Left cardiac atrium (tissue), 4 donors: ENCODE measurements at regions not wholly inside any gene's neighbourhood (a gene's known extent, or its start where the extent isn't known, plus 50 kb on each side); places are given as distances from the start of the nearest gene placed in this dataset.
A peak's percentile ranks its signal among the peaks of the same experiment; 100 is the strongest.
"Not testable (repeated sequence)": the region's sequence is repeated elsewhere in the genome, so short reads cannot be mapped to it uniquely, and the experiment has no call there.

Experiments used
- ATAC-seq, 2 donors: fragments of 200-7000 bp; cut with Tn5 transposase; one replicate each; pipeline ENCODE4 v1.9.1; 2020; ENCODE audit warnings: mild to moderate bottlenecking in 2 of 2, moderate library complexity in 2 of 2
- DNase-seq: peaks from one replicate; pipeline ENCODE4 v3.0.0-alpha.2; 2020
- intact Hi-C, 2 donors: fragments of 100-400 bp; cut with DNase I; formaldehyde crosslinking; loops; one replicate each; pipeline versions ENCODE4 v1.14.1 to v1.15.1; 2022 to 2023
- donor health status: DM: no; HTN: yes; CAD: no.
- donor health status: DM: no; HTN: yes; CAD: no; lungs with severe emphysema.
- donor health status: DM: yes; HTN: yes; CAD: no.
- donor health status: Dilated cardiomyopathy.

GRCh38 chr16:75827372-75828038 is 101.2 kb upstream of the CPHXL start:
- intact Hi-C loops, DNase-seq, ATAC-seq: not testable (repeated sequence)

GRCh38 chr16:75833385-75833784 is 107.1 kb upstream of the CPHXL start:
- DNase-seq, intact Hi-C loops, ATAC-seq: not testable (repeated sequence)

- DNase-seq (no peak), ATAC-seq (no peak)
- intact Hi-C loops, result no loop called here
Observed at GRCh38 chr16:75836347-75837010, 110.2 kb upstream of the CPHXL start.

GRCh38 chr16:75837264-75837663 is 111.0 kb upstream of the CPHXL start:
- intact Hi-C loops, result no loop called here
- DNase-seq, result no peak
- ATAC-seq, result no peak

GRCh38 chr16:75837681-75838080 is 111.4 kb upstream of the CPHXL start:
- intact Hi-C loops, result no loop called here
- no peak for ATAC-seq
- DNase-seq, result no peak

- ATAC-seq (no peak), DNase-seq (no peak)
- intact Hi-C loops, result no loop called here
Observed at GRCh38 chr16:75841517-75841916, 115.2 kb upstream of the CPHXL start.

GRCh38 chr16:75847172-75847571 is 120.9 kb upstream of the CPHXL start:
- intact Hi-C loops, result no loop called here
- DNase-seq (no peak), ATAC-seq (no peak)

GRCh38 chr16:75854152-75854551 is 127.9 kb upstream of the CPHXL start:
- ATAC-seq (no peak), DNase-seq (no peak)
- intact Hi-C loops, result no loop called here

- DNase-seq (no peak), ATAC-seq (peak in 1 of 2 donors; percentile 68)
- intact Hi-C loops, result no loop called here
Observed at GRCh38 chr16:75860326-75861053, 134.2 kb upstream of the CPHXL start.

- no peak for ATAC-seq
- no peak for DNase-seq
- intact Hi-C loops, result no loop called here
Observed at GRCh38 chr16:75861311-75862097, 135.2 kb upstream of the CPHXL start.

- intact Hi-C loops, result no loop called here
- ATAC-seq, result no peak
Observed at GRCh38 chr16:75862098-75862386, 135.8 kb upstream of the CPHXL start.

GRCh38 chr16:75864243-75864642 is 138.0 kb upstream of the CPHXL start:
- DNase-seq, result no peak
- no peak for ATAC-seq
- intact Hi-C loops, result no loop called here

More at GRCh38 chr16:75862098-75862386, 135.8 kb upstream of the CPHXL start:
- DNase-seq, result no peak

GRCh38 chr16:75865736-75866135 is 139.4 kb upstream of the CPHXL start:
- ATAC-seq (no peak), DNase-seq (no peak)
- intact Hi-C loops, result no loop called here

GRCh38 chr16:75868636-75869632 is 142.6 kb upstream of the CPHXL start:
- ATAC-seq, result no peak
- intact Hi-C loops, result no loop called here
- no peak for DNase-seq

- DNase-seq, intact Hi-C loops, ATAC-seq: not testable (repeated sequence)
Observed at GRCh38 chr16:75881280-75881679, 155.0 kb upstream of the CPHXL start.

- ATAC-seq (no peak), DNase-seq (no peak)
- intact Hi-C loops, result no loop called here
Observed at GRCh38 chr16:75899163-75899562, 172.9 kb upstream of the CPHXL start.

GRCh38 chr16:75908331-75909117 is 182.2 kb upstream of the CPHXL start:
- intact Hi-C loops, result no loop called here
- no peak for ATAC-seq
- no peak for DNase-seq

GRCh38 chr16:75909746-75910145 is 183.5 kb upstream of the CPHXL start:
- intact Hi-C loops, result no loop called here
- ATAC-seq, result no peak
- no peak for DNase-seq
